ENCODE measurements at regions not wholly inside any gene's neighbourhood (a gene's known extent, or its start where the extent isn't known, plus 50 kb on each side); places are given as distances from the start of the nearest gene placed in this dataset.
A peak's percentile ranks its signal among the peaks of the same experiment; 100 is the strongest.

GRCh38 chr16:72501739-72502593, 330.0 kb upstream of the PMFBP1 start:
- TF ChIP-seq POLR2A (IDR thresholded peaks at IDR 0.05; ENCODE audit: control extremely low read depth in 1 of 2, low read depth in 2 of 2, low read length in 2 of 2) (no peak), EZH2 (IDR thresholded peaks at IDR 0.05; ENCODE audit: low read depth, low read length, severe bottlenecking) (no peak), TCF12 (IDR thresholded peaks at IDR 0.05; ENCODE audit: low read depth, low read length) (no peak), EP300 (IDR thresholded peaks at IDR 0.05; ENCODE audit: borderline replicate concordance in 1 of 2, low read depth in 2 of 2, low read length in 2 of 2) (no peak), POLR2AphosphoS5 (IDR thresholded peaks at IDR 0.05; ENCODE audit: low read depth, low read length) (no peak), MAFK (IDR thresholded peaks at IDR 0.05; ENCODE audit: low read depth, low read length) (no peak), RAD21 (IDR thresholded peaks at IDR 0.05 in 1 of 2, conservative IDR thresholded peaks at IDR 0.05 in 1 of 2; ENCODE audit: low read depth in 2 of 2, low read length in 2 of 2) (peak; percentile 96 to 97), SIN3A (conservative IDR thresholded peaks at IDR 0.05 in 1 of 2, IDR thresholded peaks at IDR 0.05 in 1 of 2; ENCODE audit: low read depth in 1 of 2, low read length in 2 of 2) (no peak), SIX5 (IDR thresholded peaks at IDR 0.05; ENCODE audit: low read depth, low read length) (no peak), GABPA (IDR thresholded peaks at IDR 0.05; ENCODE audit: borderline replicate concordance, insufficient read depth, low read length) (no peak), RNF2 (IDR thresholded peaks at IDR 0.05; ENCODE audit: borderline replicate concordance, low read depth, low read length, missing control alignments, poor library complexity, severe bottlenecking) (no peak)
- TF ChIP-seq, protein P1, sequence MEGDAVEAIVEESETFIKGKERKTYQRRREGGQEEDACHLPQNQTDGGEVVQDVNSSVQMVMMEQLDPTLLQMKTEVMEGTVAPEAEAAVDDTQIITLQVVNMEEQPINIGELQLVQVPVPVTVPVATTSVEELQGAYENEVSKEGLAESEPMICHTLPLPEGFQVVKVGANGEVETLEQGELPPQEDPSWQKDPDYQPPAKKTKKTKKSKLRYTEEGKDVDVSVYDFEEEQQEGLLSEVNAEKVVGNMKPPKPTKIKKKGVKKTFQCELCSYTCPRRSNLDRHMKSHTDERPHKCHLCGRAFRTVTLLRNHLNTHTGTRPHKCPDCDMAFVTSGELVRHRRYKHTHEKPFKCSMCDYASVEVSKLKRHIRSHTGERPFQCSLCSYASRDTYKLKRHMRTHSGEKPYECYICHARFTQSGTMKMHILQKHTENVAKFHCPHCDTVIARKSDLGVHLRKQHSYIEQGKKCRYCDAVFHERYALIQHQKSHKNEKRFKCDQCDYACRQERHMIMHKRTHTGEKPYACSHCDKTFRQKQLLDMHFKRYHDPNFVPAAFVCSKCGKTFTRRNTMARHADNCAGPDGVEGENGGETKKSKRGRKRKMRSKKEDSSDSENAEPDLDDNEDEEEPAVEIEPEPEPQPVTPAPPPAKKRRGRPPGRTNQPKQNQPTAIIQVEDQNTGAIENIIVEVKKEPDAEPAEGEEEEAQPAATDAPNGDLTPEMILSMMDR (IDR thresholded peaks at IDR 0.05; ENCODE audit: control extremely low read depth in 1 of 3, insufficient read depth in 1 of 3, low read depth in 1 of 3, low read length in 3 of 3), result peak; percentile 60 to 84 (median 83)
- TF ChIP-seq, protein P2, sequence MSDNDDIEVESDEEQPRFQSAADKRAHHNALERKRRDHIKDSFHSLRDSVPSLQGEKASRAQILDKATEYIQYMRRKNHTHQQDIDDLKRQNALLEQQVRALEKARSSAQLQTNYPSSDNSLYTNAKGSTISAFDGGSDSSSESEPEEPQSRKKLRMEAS (IDR thresholded peaks at IDR 0.05), result no peak
